HepG2 (cell line): ENCODE measurements at regions not wholly inside any gene's neighbourhood (a gene's known extent, or its start where the extent isn't known, plus 50 kb on each side); places are given as distances from the start of the nearest gene placed in this dataset.

Experiments used
- ATAC-seq: fragments of 200-7000 bp; cut with Tn5 transposase; 3 replicates; pipeline ENCODE4 v1.9.1; 2020; ENCODE audit warnings: mild to moderate bottlenecking, moderate library complexity
- BruUV-seq: library from RNA; stranded (reverse); fragments of 400-500 nt; replicated peaks from 2 replicates; lab custom pipeline; 2021; lab: Mats Ljungman, UMichigan
- CTCF ChIA-PET: fragments of 300-600 bp; formaldehyde crosslinking; extraction: SDS; loops from one replicate; lab custom pipeline; 2021; ENCODE audit warnings: low total read pairs, inconsistent platforms, low intra/inter-chr PET ratio; lab: Yijun Ruan, JAX
- POLR2A ChIA-PET: fragments of 350-600 bp; sonication (Branson Sonifier 250); formaldehyde crosslinking; loops from one replicate; lab custom pipeline; 2020; ENCODE audit warnings: antibody characterized with exemption, inconsistent platforms; lab: Yijun Ruan, JAX
- DNase-seq: peaks from one replicate; pipeline ENCODE4 v3.0.0-alpha.2; 2015; ENCODE audit warnings: low spot score
- FAIRE-seq: peaks from 3 replicates; lab custom pipeline; 2011; peaks lifted over from hg19 to GRCh38; lab: Jason Lieb, UNC
- H2AFZ ChIP-seq: one replicate; pipeline ENCODE4 v1.6.1; 2011; ENCODE audit warnings: low read length, inconsistent platforms
- H3K27ac ChIP-seq: fragments of 300-600 bp; 3 replicates; pipeline ENCODE4 v1.8.0; 2011; ENCODE audit warnings: mixed run types, mild to moderate bottlenecking, mixed read lengths, low read length, inconsistent platforms; ENCODE audit not compliant: insufficient read depth; ENCODE audit errors: extremely low read length
- H3K27me3 ChIP-seq, 2 experiments: fragments of 200-600 bp in 1 of 2; 2 replicates in 1 of 2; 3 replicates in 1 of 2; pipeline versions ENCODE4 v1.6.0 to v1.8.0; 2011; ENCODE audit warnings: low read length in 2 of 2, mild to moderate bottlenecking in 2 of 2, moderate library complexity in 2 of 2, inconsistent platforms in 1 of 2; ENCODE audit not compliant: insufficient read depth in 2 of 2, control insufficient read depth in 1 of 2
- H3K36me3 ChIP-seq, 2 experiments: fragments of 200-600 bp in 1 of 2; replicated peaks in 1 of 2; 2 replicates in 1 of 2; 3 replicates in 1 of 2; pipeline versions ENCODE4 v1.5.1 to v1.8.0; 2011; ENCODE audit warnings: low read length in 2 of 2, inconsistent platforms in 1 of 2; ENCODE audit not compliant: insufficient read depth in 2 of 2, control insufficient read depth in 1 of 2
- H3K4me1 ChIP-seq: 2 replicates; pipeline ENCODE4 v1.5.1; 2012; ENCODE audit warnings: low read length, inconsistent platforms; ENCODE audit not compliant: insufficient read depth
- H3K4me2 ChIP-seq: 2 replicates; pipeline ENCODE4 v1.6.0; 2011; ENCODE audit warnings: low read depth, low read length, inconsistent platforms
- H3K4me3 ChIP-seq, 3 experiments: fragments of 200-600 bp in 1 of 3; sonication (generic), shearing (Covaris generic) in 1 of 3; replicated peaks in 1 of 3; 2 replicates each; pipeline ENCODE4 v1.5.1; 2011 to 2016; ENCODE audit warnings: low read length in 3 of 3, inconsistent platforms in 2 of 3, low read depth in 2 of 3, mild to moderate bottlenecking in 2 of 3, control low read depth in 1 of 3, mixed read lengths in 1 of 3; ENCODE audit not compliant: insufficient read depth in 1 of 3
- H3K79me2 ChIP-seq: one replicate; pipeline ENCODE4 v1.6.1; 2011; ENCODE audit warnings: low read length, inconsistent platforms; ENCODE audit not compliant: insufficient read depth
- H3K9ac ChIP-seq: 2 replicates; pipeline ENCODE4 v1.6.0; 2011; ENCODE audit warnings: mild to moderate bottlenecking, low read depth, low read length, inconsistent platforms; ENCODE audit not compliant: insufficient read depth
- H3K9me3 ChIP-seq: 2 replicates; pipeline ENCODE4 v1.5.1; 2012; ENCODE audit warnings: mild to moderate bottlenecking, low read length
- H4K20me1 ChIP-seq: 2 replicates; pipeline ENCODE4 v1.6.0; 2011; ENCODE audit warnings: inconsistent platforms, mild to moderate bottlenecking, low read length, moderate library complexity; ENCODE audit not compliant: insufficient read depth
- CEBPB ChIP-seq: IDR thresholded peaks from 2 replicates; pipeline ENCODE4 v1.6.1; 2011; ENCODE audit warnings: low read depth, low read length, improper control_type of control experiment, borderline replicate concordance
- KDM1A ChIP-seq: IDR thresholded peaks from 2 replicates; pipeline ENCODE4 v1.6.1; 2016; ENCODE audit warnings: missing compliant biosample characterization
- NFIC ChIP-seq: IDR thresholded peaks from 2 replicates; pipeline ENCODE4 v1.6.1; 2012; ENCODE audit warnings: mild to moderate bottlenecking, low read length, inconsistent platforms
- TAF15 ChIP-seq: fragments of 200-400 bp; formaldehyde crosslinking; IDR thresholded peaks from one replicate; pipeline ENCODE4 v1.6.1; 2018; ENCODE audit warnings: mild to moderate bottlenecking, low read depth, low read length; ENCODE audit not compliant: poor library complexity, severe bottlenecking
- ZNF337 ChIP-seq: sonication (generic); formaldehyde crosslinking; IDR thresholded peaks from 2 replicates; pipeline ENCODE4 v1.5.1; 2020; ENCODE audit warnings: missing genetic modification reagents, low read depth, mild to moderate bottlenecking, borderline replicate concordance
- WGBS: methylation state at CpG from one replicate; pipeline ENCODE4 v1.1.6; 2017; ENCODE audit warnings: low lambda C conversion rate; 5-methylcytosine and 5-hydroxymethylcytosine counted together
- in situ Hi-C: cut with HindIII; loops from 2 replicates; pipeline ENCODE4 v1.10.0; 2017; ENCODE audit warnings: low pct_unique_long_range_greater_than_20kb; ENCODE audit not compliant: extremely low pct_ligation_motif_present
- intact Hi-C: fragments of 100-400 bp; cut with micrococcal nuclease; formaldehyde crosslinking; loops from one replicate; pipeline ENCODE4 v1.10.0; 2022; ENCODE audit not compliant: unreplicated experiment
- TF ChIP-seq, protein P1 (sequence below): sonication (generic); formaldehyde crosslinking; IDR thresholded peaks from 2 replicates; pipeline ENCODE4 v1.4.0; 2020; ENCODE audit warnings: missing genetic modification reagents, borderline replicate concordance

DNA sequence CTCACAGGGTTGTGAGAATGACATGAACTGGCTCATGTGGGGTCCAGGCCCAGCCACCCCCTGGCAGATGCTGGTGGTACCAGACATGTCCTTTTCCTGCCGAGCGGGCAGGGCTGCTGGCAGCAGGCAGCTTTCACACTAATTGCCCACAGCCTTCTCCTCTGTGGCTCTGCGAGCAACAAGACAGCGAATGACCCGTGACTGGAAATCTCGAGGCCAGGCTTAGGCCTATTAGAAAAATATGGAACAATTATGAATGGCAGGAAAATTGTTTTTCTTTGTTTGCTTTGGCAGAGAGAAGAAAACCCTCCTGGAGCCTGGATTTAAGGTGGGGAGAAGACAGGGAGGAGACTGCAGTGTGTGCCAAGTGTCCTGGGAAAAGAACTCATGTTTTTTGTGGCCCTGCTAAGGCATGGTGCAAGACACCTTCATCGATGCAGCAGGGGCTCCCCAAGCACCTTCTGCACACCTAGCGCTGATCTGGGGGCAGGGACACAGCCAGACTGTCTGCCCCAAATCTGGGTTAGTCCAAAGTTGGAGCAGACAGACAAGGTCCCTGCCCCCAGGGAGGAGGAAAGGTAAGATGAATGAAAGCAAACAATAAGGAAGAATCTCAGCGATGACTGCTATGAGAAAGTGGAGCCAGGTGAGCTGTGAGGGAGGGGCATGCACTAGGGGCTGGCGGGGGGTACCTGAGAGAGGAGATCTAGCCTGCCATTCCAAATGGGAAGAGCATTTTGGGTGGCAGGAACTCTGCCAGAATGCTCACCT, 193.8 kb upstream of the TLE3 start (continued):
- TF ChIP-seq CEBPB (no peak), NFIC (no peak), KDM1A (no peak)
- TF ChIP-seq, protein P1, sequence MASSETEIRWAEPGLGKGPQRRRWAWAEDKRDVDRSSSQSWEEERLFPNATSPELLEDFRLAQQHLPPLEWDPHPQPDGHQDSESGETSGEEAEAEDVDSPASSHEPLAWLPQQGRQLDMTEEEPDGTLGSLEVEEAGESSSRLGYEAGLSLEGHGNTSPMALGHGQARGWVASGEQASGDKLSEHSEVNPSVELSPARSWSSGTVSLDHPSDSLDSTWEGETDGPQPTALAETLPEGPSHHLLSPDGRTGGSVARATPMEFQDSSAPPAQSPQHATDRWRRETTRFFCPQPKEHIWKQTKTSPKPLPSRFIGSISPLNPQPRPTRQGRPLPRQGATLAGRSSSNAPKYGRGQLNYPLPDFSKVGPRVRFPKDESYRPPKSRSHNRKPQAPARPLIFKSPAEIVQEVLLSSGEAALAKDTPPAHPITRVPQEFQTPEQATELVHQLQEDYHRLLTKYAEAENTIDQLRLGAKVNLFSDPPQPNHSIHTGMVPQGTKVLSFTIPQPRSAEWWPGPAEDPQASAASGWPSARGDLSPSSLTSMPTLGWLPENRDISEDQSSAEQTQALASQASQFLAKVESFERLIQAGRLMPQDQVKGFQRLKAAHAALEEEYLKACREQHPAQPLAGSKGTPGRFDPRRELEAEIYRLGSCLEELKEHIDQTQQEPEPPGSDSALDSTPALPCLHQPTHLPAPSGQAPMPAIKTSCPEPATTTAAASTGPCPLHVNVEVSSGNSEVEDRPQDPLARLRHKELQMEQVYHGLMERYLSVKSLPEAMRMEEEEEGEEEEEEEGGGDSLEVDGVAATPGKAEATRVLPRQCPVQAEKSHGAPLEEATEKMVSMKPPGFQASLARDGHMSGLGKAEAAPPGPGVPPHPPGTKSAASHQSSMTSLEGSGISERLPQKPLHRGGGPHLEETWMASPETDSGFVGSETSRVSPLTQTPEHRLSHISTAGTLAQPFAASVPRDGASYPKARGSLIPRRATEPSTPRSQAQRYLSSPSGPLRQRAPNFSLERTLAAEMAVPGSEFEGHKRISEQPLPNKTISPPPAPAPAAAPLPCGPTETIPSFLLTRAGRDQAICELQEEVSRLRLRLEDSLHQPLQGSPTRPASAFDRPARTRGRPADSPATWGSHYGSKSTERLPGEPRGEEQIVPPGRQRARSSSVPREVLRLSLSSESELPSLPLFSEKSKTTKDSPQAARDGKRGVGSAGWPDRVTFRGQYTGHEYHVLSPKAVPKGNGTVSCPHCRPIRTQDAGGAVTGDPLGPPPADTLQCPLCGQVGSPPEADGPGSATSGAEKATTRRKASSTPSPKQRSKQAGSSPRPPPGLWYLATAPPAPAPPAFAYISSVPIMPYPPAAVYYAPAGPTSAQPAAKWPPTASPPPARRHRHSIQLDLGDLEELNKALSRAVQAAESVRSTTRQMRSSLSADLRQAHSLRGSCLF = no peak

DNA sequence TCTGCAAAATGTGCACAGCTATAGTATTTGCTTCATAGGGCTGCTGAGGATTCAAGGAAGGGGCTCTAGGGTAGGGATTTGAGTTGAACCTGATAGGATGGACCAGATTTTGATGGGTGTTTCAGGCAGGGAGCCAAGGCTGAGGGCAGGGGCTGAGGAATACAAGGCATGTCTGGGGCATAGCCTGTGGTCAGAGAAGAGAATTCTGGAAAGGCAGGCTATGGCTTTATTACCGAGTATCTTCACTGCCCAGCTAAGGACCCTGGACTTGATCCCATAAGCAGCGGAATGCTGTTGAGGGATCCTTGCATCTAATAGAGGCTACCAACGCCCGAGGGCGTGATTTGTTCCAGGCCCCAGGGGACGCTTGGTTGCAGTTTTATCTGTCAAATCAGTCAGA, 193.0 kb upstream of the TLE3 start:
- no TSS peak for BruUV-seq
- H3K4me2 ChIP-seq = no peak overlapping the region
- peaks cover 8% of the 10 kb centered on the region; the same call in 1 of the 2 replicates for H3K4me1 ChIP-seq
- no peak overlapping the region for H3K4me3 ChIP-seq
- H4K20me1 ChIP-seq = no peaks in the 10 kb centered on the region
- FAIRE-seq (no peak), ATAC-seq (no peak), DNase-seq (no peak)
- TF ChIP-seq ZNF337 (CRISPR knock-in tag) (no peak), TAF15 (no peak)
- TF ChIP-seq, all 625 proteins: peak for 0
- 75% methylated on average over 4 of the region's 6 CpGs for WGBS
- ChIA-PET POLR2A (interaction anchor here (0.6 kb wide), 1 partner anchor 1803 kb away, joined by 3 read pairs; no protein-coding TSS in a partner anchor), CTCF (no interaction called here)
- H3K36me3 ChIP-seq = no peaks in the 10 kb centered on the region
- peaks cover 0 to 6% of the 10 kb centered on the region in 2 experiments; a peak in 2 of 5 replicates for H3K27me3 ChIP-seq
- in situ Hi-C loops = no loop called here
- no peak overlapping the region for H3K27ac ChIP-seq
- H2AFZ ChIP-seq = no peak overlapping the region
- no peak overlapping the region for H3K9ac ChIP-seq
- H3K79me2 ChIP-seq = no peaks in the 10 kb centered on the region
- intact Hi-C loops = no loop called here
- no peaks in the 10 kb centered on the region for H3K9me3 ChIP-seq
